Activated T-helper 9 cell treated with anti-CD3 and anti-CD28 coated beads, Interleukin-2, amount 50 U/mL, for 16 hours (primary cell): ENCODE measurements at regions not wholly inside any gene's neighbourhood (a gene's known extent, or its start where the extent isn't known, plus 50 kb on each side); places are given as distances from the start of the nearest gene placed in this dataset.

Source experiments
- DNase-seq: peaks from one replicate; pipeline ENCODE4 v3.0.0-alpha.2; 2020; ENCODE audit warnings: low read depth

DNA sequence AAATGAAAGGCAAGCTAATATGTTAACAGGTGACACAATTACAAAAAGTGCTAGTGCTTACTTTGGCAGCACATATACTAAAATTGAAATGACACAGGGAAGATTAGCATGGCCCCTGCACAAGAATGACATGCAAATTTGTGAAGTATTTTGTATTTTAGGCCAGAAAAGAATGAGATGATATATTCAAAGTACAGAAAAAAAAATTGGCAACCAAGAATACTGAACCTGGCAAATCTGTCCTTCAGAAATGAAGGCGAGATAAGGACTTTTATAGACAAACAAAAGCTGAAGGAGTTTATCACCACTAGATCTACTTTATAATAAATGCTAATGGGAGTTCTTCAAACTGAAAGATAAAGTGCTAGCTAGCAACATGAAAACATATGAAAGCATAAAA is 350.0 kb upstream of the POU3F1 start:
- DNase-seq = no peak

GRCh38 chr1:38394303-38394702 is 347.7 kb upstream of the POU3F1 start:
- DNase-seq = no peak

DNA sequence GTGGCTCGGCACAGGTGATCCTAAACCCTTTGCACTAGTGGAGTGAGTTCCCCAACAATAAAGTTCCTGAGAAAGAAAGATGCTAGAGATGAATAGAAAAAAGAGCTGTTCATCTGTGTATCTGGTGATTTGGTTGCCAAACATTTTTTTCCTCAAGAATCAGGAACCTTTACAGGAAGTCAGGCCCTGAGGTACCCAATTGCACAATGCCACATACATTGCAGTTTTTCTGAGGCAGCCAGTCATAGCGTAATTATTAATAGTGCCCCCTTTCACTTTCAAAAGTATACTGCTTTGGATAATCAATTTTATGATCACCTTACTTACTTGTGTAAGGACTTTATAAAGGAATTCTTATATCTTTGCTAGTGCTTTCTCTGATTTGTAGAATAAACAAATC is 346.3 kb upstream of the POU3F1 start:
- DNase-seq = no peak

DNA sequence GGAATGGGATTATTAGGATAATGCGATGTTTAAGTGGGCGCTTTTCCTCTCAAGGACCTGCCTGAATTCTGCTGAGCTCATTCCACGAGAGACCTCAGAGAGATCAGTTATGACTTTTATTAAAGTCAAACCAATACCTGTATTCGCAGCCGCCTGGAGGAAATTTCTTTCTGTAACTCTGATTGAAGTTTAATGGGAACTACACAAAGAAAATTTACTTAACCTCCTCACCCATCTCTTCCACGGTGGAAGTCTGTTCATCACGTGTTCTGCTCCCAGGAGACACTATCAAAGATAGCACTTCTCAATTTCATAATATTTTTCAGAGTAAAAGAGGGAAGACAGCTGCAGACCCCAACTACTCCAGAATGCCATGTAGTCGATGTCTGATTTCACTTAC is 334.7 kb upstream of the POU3F1 start:
- no peak for DNase-seq

- no peak for DNase-seq
Measured at GRCh38 chr1:38376577-38376976, 330.0 kb upstream of the POU3F1 start.

DNA sequence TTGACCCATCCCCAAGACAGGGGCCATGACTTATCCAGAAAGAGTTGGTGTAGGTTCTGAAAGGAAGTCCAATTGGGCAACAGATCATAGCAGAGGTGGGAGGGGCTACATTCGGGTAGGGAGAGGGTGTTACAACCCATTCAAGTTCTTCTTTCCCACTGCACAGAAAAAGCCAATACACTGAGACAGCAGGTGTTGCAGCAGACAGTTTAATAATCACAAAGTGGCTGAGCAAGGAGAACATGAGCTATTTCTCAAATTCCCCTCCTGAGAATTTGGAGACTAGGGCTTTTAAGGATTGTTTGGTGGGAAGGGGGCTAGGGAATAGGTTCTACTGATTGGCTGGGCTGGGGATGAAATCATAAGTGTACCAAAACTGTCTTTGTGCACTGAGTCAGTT is 328.4 kb upstream of the POU3F1 start:
- DNase-seq = no peak

DNA sequence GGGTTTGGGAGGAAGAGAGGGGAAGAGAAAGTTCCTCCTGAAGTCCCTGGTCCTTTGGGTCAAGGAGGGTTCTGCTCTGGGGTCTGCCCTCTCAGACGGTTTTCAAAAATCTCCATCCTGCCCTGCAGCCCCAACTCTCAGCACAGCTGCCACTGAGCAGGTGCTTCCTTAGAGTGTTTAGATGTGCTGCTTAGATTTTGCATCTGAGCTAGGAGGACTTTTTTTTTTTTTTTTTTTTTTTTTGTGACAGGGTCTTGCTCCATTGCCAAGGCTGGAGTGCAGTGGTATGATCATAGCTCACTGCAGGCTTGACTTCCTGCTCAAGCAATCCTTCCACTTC is 324.9 kb upstream of the POU3F1 start:
- DNase-seq = no peak

GRCh38 chr1:38370716-38371504 is 324.3 kb upstream of the POU3F1 start:
- no peak for DNase-seq

GRCh38 chr1:38365242-38365641 is 318.6 kb upstream of the POU3F1 start:
- DNase-seq = no peak

- no peak for DNase-seq
Measured at GRCh38 chr1:38361566-38361965, 315.0 kb upstream of the POU3F1 start.

GRCh38 chr1:38360807-38361206 is 314.2 kb upstream of the POU3F1 start:
- DNase-seq = no peak

GRCh38 chr1:38353956-38354355 is 307.4 kb upstream of the POU3F1 start:
- DNase-seq = no peak

DNA sequence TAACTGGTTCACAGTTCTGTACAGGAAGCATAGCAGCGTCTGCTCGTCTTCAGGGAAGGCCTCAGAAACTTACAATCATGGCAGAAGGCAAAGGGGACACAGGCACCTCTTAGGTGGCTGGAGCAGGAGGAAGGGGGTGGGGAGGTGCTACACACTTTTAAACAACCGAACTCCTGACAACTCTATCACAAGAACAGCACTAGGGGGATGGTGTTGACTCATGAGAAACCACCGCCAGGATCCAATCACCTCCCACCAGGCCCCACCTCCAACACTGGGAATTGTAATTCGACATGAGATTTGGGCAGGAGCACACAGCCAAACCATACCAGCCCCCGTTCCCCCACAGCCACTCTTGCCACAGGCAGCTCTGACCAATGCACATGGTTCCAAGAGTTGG is 306.3 kb upstream of the POU3F1 start:
- DNase-seq = no peak

DNA sequence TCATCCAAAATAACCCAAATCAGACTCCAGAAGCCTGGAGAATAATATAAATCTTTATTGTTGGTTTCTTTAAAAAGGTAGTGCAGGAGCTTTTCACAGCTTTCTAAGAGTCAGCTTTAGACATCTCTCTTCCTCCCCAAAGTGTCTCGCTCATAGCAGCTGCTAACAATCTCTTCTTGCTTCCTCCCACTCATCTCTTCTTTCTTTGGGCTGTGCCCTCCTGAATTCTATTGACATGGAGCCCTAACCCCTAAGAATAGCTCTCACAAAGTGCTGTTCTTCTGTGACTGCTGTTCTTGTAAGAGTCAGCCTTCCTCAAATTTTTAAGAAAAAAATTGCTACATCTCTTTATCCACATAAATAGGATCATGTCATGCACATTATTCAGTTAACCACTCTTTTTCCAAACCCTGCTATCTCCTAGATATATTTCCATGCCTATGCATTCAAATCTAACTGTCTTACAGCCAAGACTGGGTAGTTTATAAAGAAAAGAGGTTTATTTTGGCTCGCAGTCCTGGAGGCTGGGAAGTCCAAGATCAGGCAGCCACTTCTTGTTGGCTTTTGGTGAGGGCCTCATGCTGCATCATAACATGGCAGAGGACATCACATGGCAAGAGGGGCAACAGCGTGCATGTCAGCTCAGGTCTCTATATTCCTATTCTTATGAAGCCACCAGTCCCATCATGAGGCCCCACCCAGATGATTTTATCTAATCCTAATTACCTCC is 301.0 kb upstream of the POU3F1 start:
- DNase-seq = no peak

GRCh38 chr1:38344716-38345115 is 298.1 kb upstream of the POU3F1 start:
- no peak for DNase-seq

DNA sequence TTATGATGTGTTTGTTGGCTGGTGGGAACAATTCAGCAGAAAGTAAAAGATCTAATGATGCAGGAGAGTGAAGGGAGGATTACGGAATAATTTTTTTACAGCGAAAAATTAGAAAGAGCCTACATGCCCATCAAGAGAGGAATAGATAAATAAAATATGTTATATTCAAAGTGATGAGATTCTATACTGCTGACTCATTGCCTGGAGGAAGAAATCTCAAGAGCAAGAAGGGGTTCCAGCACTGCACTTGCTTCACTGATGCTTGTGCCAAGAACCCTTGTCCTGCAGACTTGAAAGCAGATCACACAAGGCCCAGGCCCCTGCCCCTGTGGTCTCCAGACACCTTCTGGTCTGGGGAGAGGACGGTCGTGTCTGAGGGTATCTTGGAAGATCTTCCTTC is 295.1 kb upstream of the POU3F1 start:
- DNase-seq = no peak

- no peak for DNase-seq
Measured at GRCh38 chr1:38340409-38340808, 293.8 kb upstream of the POU3F1 start.

GRCh38 chr1:38337711-38338110 is 291.1 kb upstream of the POU3F1 start:
- no peak for DNase-seq

DNA sequence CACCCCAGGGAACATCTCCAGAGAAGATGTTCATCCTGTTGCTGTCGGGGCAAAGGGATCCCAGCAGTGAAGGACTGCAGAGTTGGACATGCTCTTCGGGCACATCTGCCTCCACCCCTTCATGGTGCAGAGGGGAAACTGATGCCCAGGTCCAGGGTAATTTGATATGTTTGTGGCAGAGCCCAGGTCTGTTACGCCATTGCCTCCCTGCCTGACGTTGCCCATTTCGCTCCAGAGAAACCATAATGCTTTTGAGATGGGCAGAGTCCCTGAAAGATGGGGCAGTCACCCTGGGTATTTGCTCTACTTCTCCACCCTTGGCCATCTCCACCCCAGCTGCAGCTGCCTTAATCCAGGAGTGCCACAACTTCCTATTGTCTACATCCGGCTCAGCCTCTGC is 290.4 kb upstream of the POU3F1 start:
- no peak for DNase-seq

DNA sequence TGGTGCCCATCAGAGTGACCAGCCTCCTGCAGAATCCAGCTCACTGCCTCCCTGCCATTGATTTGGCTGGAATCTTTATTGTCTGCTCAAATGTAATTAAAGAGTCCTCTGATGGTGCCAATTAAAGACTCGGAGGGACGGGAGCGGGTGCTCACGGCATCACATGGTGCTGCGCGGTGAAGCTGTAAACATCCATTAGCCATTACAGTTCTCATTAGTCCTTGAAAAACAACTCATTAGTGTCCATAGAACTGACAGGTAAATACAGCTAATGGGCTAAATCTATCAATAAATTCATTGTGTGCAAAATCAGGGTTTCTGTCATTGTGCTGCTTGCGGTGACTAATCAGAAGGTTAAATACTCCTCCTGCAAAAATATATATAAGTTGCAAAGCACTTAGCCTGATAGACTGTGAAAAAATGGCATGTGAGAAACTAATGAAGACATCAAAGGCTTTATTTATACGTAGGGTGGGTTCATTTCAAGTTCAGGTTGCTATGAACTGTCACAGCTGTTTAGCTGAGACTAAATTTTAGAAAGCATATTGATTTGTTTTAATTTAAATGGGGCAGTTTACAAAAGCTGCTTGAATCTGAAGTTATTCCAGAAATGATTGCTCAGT is 289.8 kb upstream of the POU3F1 start:
- DNase-seq = no peak

DNA sequence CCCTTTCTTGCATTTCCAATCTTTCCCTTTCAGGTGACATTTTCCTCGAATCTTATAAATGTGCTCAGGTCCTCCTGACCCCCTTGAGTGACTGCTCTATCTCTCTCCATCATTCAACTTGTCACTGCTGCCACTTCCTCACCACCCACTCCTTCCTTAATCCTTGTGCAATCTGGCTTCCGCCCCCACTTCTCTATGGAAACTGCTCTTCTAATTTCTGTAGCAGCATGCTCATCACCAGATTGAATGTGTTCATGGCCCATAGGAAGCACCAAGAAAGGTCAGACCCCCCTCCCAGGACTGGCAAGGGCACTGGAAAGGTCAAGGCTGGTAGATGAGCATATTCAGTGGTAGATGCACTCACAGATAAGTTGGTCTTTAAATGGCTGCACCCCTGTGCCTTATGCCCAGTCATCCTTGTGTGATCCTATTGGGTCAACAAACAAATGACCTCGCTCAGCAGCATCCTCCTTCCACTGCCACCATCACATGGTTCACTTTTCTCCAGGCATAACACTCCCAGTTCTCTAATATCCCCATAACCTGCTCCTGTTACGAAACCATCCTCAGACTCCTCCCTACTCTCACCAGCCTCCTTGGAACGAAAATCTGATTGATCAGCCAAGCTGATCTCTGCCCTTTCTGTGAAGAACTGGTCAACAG is 288.5 kb upstream of the POU3F1 start:
- DNase-seq = no peak

DNA sequence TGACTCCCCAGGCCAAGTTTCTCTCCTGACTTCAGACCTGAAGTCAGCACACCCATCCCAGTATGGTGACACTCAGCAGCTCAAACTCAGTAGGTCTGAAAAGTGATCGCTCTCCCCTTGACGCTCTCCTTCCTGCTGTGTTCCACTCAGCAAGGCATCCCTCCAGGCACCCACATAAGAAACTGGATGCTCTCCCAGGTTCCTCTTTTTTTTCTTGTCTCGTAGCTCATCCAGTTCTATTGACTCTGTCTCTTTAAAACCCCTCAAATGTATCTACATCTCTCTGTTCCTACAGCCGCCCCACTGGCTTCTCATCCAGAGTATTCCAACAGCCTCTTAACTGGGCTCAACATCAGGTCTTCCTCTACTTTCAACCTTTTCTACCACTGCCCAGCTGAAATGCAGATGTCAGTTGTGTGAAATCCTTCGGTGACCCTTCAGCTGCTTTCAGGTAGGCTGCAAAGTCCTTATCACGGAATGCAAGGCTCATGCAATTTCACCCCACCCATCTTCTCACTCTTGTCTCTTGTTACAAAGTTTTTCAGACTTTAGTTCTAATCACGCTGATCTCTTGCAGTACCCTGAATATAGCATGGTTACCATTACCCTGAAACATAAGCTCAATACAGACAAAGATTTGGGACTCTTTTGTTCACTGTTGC is 286.2 kb upstream of the POU3F1 start:
- no peak for DNase-seq
